Stomach (tissue), 4 donors: ENCODE measurements at regions not wholly inside any gene's neighbourhood (a gene's known extent, or its start where the extent isn't known, plus 50 kb on each side); places are given as distances from the start of the nearest gene placed in this dataset.
"Not testable (repeated sequence)": the region's sequence is repeated elsewhere in the genome, so short reads cannot be mapped to it uniquely, and the experiment has no call there.

ENCODE experiments used
- CTCF ChIP-seq, 7 experiments: fragments of 450-650 bp in 4 of 7; fragments of 200-600 bp in 3 of 7; sonication (generic) in 3 of 7; IDR thresholded peaks; one replicate each; pipeline ENCODE4 v1.5.1; 2016 to 2019; ENCODE audit warnings: antibody characterized with exemption in 7 of 7, control low read depth in 2 of 7, mild to moderate bottlenecking in 1 of 7
- POLR2A ChIP-seq, 4 donors: fragments of 450-650 bp; IDR thresholded peaks; one replicate each; pipeline ENCODE4 v1.6.1; 2016; ENCODE audit warnings: antibody characterized with exemption in 4 of 4, control low read depth in 2 of 4, mild to moderate bottlenecking in 1 of 4, moderate library complexity in 1 of 4
- POLR2AphosphoS5 ChIP-seq, 3 donors: sonication (generic); formaldehyde crosslinking; IDR thresholded peaks; one replicate each; pipeline ENCODE4 v1.6.1; 2016; ENCODE audit warnings: antibody characterized with exemption in 3 of 3

- TF ChIP-seq CTCF, POLR2A, POLR2AphosphoS5 (IDR thresholded peaks at IDR 0.05): not testable (repeated sequence)
These were observed 156.5 kb upstream of the RIMBP3B start for GRCh38 chr22:21226901-21227693.
